B cell (primary cell): ENCODE measurements at regions not wholly inside any gene's neighbourhood (a gene's known extent, or its start where the extent isn't known, plus 50 kb on each side); places are given as distances from the start of the nearest gene placed in this dataset.

ENCODE experiments used
- ATAC-seq: fragments of 200-7000 bp; cut with Tn5 transposase; one replicate; pipeline ENCODE4 v1.10.0; 2021; ENCODE audit warnings: low read depth, mild to moderate bottlenecking, moderate number of reproducible peaks, moderate library complexity
- CTCF ChIA-PET: fragments of 350-600 bp; sonication (Branson Sonifier 250); formaldehyde crosslinking; loops from one replicate; lab custom pipeline; 2021; ENCODE audit warnings: antibody characterized with exemption, inconsistent platforms; lab: Charles Lee
- POLR2A ChIA-PET: fragments of 350-600 bp; sonication (Branson Sonifier 250); formaldehyde crosslinking; loops from one replicate; lab custom pipeline; 2021; ENCODE audit warnings: antibody characterized with exemption; lab: Charles Lee
- DNase-seq: peaks from one replicate; pipeline ENCODE4 v3.0.0; 2013
- H2AFZ ChIP-seq: 2 replicates; pipeline ENCODE4 v1.6.1; 2012; ENCODE audit warnings: mild to moderate bottlenecking, low read depth, low read length; ENCODE audit not compliant: insufficient read depth, poor library complexity, severe bottlenecking
- H3K27ac ChIP-seq, 2 donors: 1 replicate in 1 of 2; 2 replicates in 1 of 2; pipeline ENCODE4 v1.5.1; 2012 to 2013; ENCODE audit warnings: low read length in 2 of 2, mild to moderate bottlenecking in 2 of 2, moderate library complexity in 1 of 2
- H3K27me3 ChIP-seq, 4 experiments: fragments of 200-600 bp in 1 of 4; sonication (generic) in 1 of 4; replicated peaks in 1 of 4; 1 replicate in 2 of 4; 2 replicates in 2 of 4; pipeline versions ENCODE4 v1.6.1 to v1.7.0; 2013 to 2016; ENCODE audit warnings: low read length in 3 of 4, mild to moderate bottlenecking in 2 of 4, mixed read lengths in 1 of 4, moderate library complexity in 1 of 4; ENCODE audit not compliant: insufficient read depth in 4 of 4, control insufficient read depth in 3 of 4; ENCODE audit errors: control extremely low read depth in 1 of 4
- H3K36me3 ChIP-seq, 2 experiments: replicated peaks in 1 of 2; 1 replicate in 1 of 2; 2 replicates in 1 of 2; pipeline versions ENCODE4 v1.6.1 to v1.7.1; 2013; ENCODE audit warnings: low read length in 1 of 2; ENCODE audit not compliant: insufficient read depth in 2 of 2, control insufficient read depth in 1 of 2; ENCODE audit errors: control extremely low read depth in 1 of 2, extremely low read depth in 1 of 2
- H3K4me1 ChIP-seq, 2 donors: fragments of 200-600 bp in 1 of 2; sonication (generic) in 1 of 2; 1 replicate in 1 of 2; 2 replicates in 1 of 2; pipeline versions ENCODE4 v1.5.1 to v1.6.1; 2013 to 2017; ENCODE audit warnings: low read length in 2 of 2; ENCODE audit not compliant: control insufficient read depth in 2 of 2, insufficient read depth in 2 of 2
- H3K4me2 ChIP-seq: replicated peaks from 2 replicates; pipeline ENCODE3; 2012; ENCODE audit warnings: mild to moderate bottlenecking, low read depth, low read length; ENCODE audit not compliant: poor library complexity, severe bottlenecking
- H3K4me3 ChIP-seq, 5 experiments: fragments of 200-600 bp in 1 of 5; sonication (generic) in 1 of 5; 1 replicate in 3 of 5; 2 replicates in 2 of 5; pipeline versions ENCODE4 v1.5.1 to v1.7.0; 2011 to 2016; ENCODE audit warnings: low read length in 4 of 5, mild to moderate bottlenecking in 4 of 5, low read depth in 2 of 5, control low read depth in 1 of 5, moderate library complexity in 1 of 5; ENCODE audit not compliant: insufficient read depth in 1 of 5; ENCODE audit errors: control extremely low read depth in 1 of 5, extremely low read depth in 1 of 5
- H3K79me2 ChIP-seq: fragments of 200-600 bp; sonication (generic); one replicate; pipeline ENCODE4 v1.6.0; 2016; ENCODE audit warnings: low read length; ENCODE audit not compliant: control insufficient read depth, insufficient read depth
- H3K9ac ChIP-seq: fragments of 200-600 bp; sonication (generic); 2 replicates; pipeline ENCODE4 v1.6.1; 2017; ENCODE audit warnings: mild to moderate bottlenecking, low read length, moderate library complexity
- H3K9me3 ChIP-seq, 3 donors: one replicate each; pipeline versions ENCODE4 v1.6.1 to v1.7.1; 2013; ENCODE audit warnings: low read length in 2 of 3; ENCODE audit not compliant: control insufficient read depth in 2 of 3, insufficient read depth in 1 of 3; ENCODE audit errors: control extremely low read depth in 1 of 3
- H4K20me1 ChIP-seq: 2 replicates; pipeline ENCODE4 v1.6.0; 2012; ENCODE audit warnings: mild to moderate bottlenecking, low read length; ENCODE audit not compliant: insufficient read depth, control insufficient read depth, poor library complexity, severe bottlenecking
- H3K27ac Mint-ChIP-seq: one replicate; pipeline ENCODE4 v1.8.0; 2021; ENCODE audit warnings: mixed read lengths
- H3K27me3 Mint-ChIP-seq: one replicate; pipeline ENCODE4 v1.8.0; 2021; ENCODE audit warnings: mixed read lengths
- H3K4me1 Mint-ChIP-seq: one replicate; pipeline ENCODE4 v1.8.0; 2021; ENCODE audit warnings: mixed read lengths
- H3K4me3 Mint-ChIP-seq: one replicate; pipeline ENCODE4 v1.8.0; 2021; ENCODE audit warnings: mixed read lengths
- H3K9me3 Mint-ChIP-seq: one replicate; pipeline ENCODE4 v1.8.0; 2022; ENCODE audit warnings: mixed read lengths; ENCODE audit not compliant: insufficient read depth
- EZH2 ChIP-seq: IDR thresholded peaks from 2 replicates; pipeline ENCODE4 v1.6.1; 2012; ENCODE audit warnings: borderline replicate concordance, low read depth, mild to moderate bottlenecking, moderate library complexity, low read length; ENCODE audit not compliant: insufficient read depth, poor library complexity, severe bottlenecking
- WGBS: methylation state at CpG from one replicate; pipeline ENCODE4 v1.1.5; 2013; ENCODE audit warnings: missing lambda C conversion rate; ENCODE audit not compliant: insufficient coverage; 5-methylcytosine and 5-hydroxymethylcytosine counted together
- intact Hi-C: fragments of 100-400 bp; cut with micrococcal nuclease; formaldehyde crosslinking; loops from one replicate; pipeline ENCODE4 v1.10.0; 2022
- TF ChIP-seq, protein P1 (sequence below): fragments of 200-600 bp; IDR thresholded peaks from one replicate; pipeline ENCODE4 v1.8.0; 2022; ENCODE audit warnings: antibody characterized with exemption, mild to moderate bottlenecking

GRCh38 chr15:101551696-101552591 lies 62.4 kb upstream of the PCSK6 start:
- DNase-seq (no peak), ATAC-seq (no peak)
- peaks cover 3% of the 10 kb centered on the region for H3K9me3 Mint-ChIP-seq
- 95% methylated on average over 17 of the region's 20 CpGs for WGBS
- H3K27me3 ChIP-seq: peaks cover 0 to 4% (median 0%) of the 10 kb centered on the region in 4 experiments
- H3K27ac Mint-ChIP-seq: no peak overlapping the region
- no peaks in the 10 kb centered on the region for H3K4me1 ChIP-seq
- peaks cover 0 to 5% (median 0%) of the 10 kb centered on the region in 3 donors for H3K9me3 ChIP-seq
- H2AFZ ChIP-seq: no peak overlapping the region
- no peak overlapping the region for H3K4me3 ChIP-seq
- no peak overlapping the region for H3K9ac ChIP-seq
- no peaks in the 10 kb centered on the region for H3K36me3 ChIP-seq
- H3K79me2 ChIP-seq: no peaks in the 10 kb centered on the region
- ChIA-PET CTCF (no interaction called here), POLR2A (no interaction called here)
- no peak overlapping the region for H3K27ac ChIP-seq
- no peak overlapping the region for H3K4me2 ChIP-seq
- no peaks in the 10 kb centered on the region for H3K4me1 Mint-ChIP-seq
- intact Hi-C loops: no loop called here
- H4K20me1 ChIP-seq: no peaks in the 10 kb centered on the region
- H3K4me3 Mint-ChIP-seq: no peak overlapping the region
- peaks cover 27% of the 10 kb centered on the region for H3K27me3 Mint-ChIP-seq
- TF ChIP-seq, protein P1, sequence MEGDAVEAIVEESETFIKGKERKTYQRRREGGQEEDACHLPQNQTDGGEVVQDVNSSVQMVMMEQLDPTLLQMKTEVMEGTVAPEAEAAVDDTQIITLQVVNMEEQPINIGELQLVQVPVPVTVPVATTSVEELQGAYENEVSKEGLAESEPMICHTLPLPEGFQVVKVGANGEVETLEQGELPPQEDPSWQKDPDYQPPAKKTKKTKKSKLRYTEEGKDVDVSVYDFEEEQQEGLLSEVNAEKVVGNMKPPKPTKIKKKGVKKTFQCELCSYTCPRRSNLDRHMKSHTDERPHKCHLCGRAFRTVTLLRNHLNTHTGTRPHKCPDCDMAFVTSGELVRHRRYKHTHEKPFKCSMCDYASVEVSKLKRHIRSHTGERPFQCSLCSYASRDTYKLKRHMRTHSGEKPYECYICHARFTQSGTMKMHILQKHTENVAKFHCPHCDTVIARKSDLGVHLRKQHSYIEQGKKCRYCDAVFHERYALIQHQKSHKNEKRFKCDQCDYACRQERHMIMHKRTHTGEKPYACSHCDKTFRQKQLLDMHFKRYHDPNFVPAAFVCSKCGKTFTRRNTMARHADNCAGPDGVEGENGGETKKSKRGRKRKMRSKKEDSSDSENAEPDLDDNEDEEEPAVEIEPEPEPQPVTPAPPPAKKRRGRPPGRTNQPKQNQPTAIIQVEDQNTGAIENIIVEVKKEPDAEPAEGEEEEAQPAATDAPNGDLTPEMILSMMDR: no peak

GRCh38 chr15:101550124-101550523 lies 60.6 kb upstream of the PCSK6 start:
- Mint-ChIP-seq H3K27me3 (peaks cover 39% of the 10 kb centered on the region), H3K27ac (no peak overlapping the region), H3K4me1 (no peaks in the 10 kb centered on the region), H3K9me3 (peaks cover 3% of the 10 kb centered on the region), H3K4me3 (no peak overlapping the region)
- whole genome bisulfite sequencing: no CpG with 5 or more reads among the region's 4 CpGs
- Histone ChIP-seq H3K36me3 (no peaks in the 10 kb centered on the region), H3K27ac (no peak overlapping the region), H3K4me3 (no peak overlapping the region), H2AFZ (no peak overlapping the region), H3K9me3 (peaks cover 0 to 5% (median 0%) of the 10 kb centered on the region in 3 donors), H3K79me2 (no peaks in the 10 kb centered on the region), H4K20me1 (no peaks in the 10 kb centered on the region), H3K4me2 (no peak overlapping the region), H3K4me1 (no peaks in the 10 kb centered on the region), H3K27me3 (peaks cover 0 to 10% (median 0%) of the 10 kb centered on the region in 4 experiments), H3K9ac (no peak overlapping the region)
- intact Hi-C loops: no loop called here
- DNase-seq (no peak), ATAC-seq (no peak)
- CTCF ChIA-PET: no interaction called here
- TF ChIP-seq, protein P1: no peak
- TF ChIP-seq EZH2: no peak
- POLR2A ChIA-PET: no interaction called here
